Prostate gland (tissue), 2 donors: ENCODE measurements at regions not wholly inside any gene's neighbourhood (a gene's known extent, or its start where the extent isn't known, plus 50 kb on each side); places are given as distances from the start of the nearest gene placed in this dataset.

Source experiments
- CTCF ChIP-seq, 4 experiments: fragments of 200-600 bp in 2 of 4; fragments of 450-650 bp in 2 of 4; sonication (generic) in 2 of 4; IDR thresholded peaks; 1 replicate in 3 of 4; 2 replicates in 1 of 4; pipeline ENCODE4 v1.5.1; 2016 to 2019; ENCODE audit warnings: antibody characterized with exemption in 4 of 4, mild to moderate bottlenecking in 2 of 4, moderate library complexity in 2 of 4
- POLR2A ChIP-seq: fragments of 450-650 bp; IDR thresholded peaks from one replicate; pipeline ENCODE4 v1.6.1; 2016; ENCODE audit warnings: antibody characterized with exemption, mild to moderate bottlenecking

DNA sequence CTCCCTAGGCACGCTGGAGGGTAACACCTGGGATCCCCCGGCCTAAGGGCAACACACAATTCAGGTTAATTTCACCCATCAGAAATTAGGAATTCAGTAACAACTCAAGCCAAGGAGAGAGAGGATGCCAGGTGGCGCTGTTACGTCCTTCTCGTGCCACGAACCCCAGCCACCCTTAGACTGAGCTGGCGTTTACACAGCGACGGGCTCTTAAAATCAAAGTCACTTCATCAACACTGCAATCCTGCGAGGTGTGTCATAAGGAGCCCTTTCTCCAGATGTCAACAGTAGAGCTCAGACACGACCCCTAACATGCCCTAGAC lies 110.6 kb upstream of the TMEM132D start:
- TF ChIP-seq CTCF (IDR thresholded peaks at IDR 0.05) (no peak), POLR2A (no peak)
